Daoy (cell line): ENCODE measurements at regions not wholly inside any gene's neighbourhood (a gene's known extent, or its start where the extent isn't known, plus 50 kb on each side); places are given as distances from the start of the nearest gene placed in this dataset.
A peak's percentile ranks its signal among the peaks of the same experiment; 100 is the strongest.
"Not testable (repeated sequence)": the region's sequence is repeated elsewhere in the genome, so short reads cannot be mapped to it uniquely, and the experiment has no call there.

Experiments used
- DNase-seq: peaks from one replicate; pipeline ENCODE4 v3.0.0-alpha.2; 2015; ENCODE audit warnings: low read depth

DNA sequence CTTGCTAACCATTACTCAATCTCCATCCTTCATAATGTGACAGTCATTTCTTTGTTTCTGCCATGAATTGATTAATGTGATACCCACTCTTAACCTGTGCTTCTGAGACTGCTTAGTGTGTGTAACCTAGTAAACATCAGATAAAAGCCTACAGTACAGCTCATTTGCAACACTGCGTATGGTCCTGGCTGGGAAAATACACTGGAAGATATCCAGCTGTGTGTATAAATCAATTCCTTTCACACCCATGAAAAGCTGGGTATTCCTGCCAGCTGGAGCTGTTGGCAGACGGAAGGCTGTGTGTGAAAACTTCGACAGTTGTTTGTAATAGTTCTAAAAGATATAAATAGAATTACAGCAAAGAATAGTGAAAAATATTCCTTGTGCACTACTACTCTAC, 509.2 kb downstream of the FRK start:
- DNase-seq = no peak

DNA sequence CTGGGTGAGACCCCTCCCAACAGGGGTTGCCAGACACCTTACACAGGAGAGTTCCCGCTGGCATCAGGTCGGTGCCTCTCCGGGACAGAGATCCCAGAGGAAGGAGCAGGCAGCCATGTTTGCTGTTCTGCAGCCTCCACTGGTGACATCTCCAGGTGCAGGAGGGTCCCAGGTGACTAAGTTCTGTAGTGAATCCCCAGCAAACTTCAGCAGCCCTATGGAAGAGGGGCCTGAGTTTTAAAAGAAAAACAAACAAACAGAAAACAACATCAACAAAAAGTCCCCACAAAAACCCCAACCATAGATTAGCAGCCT, 515.1 kb downstream of the FRK start:
- DNase-seq = no peak

DNA sequence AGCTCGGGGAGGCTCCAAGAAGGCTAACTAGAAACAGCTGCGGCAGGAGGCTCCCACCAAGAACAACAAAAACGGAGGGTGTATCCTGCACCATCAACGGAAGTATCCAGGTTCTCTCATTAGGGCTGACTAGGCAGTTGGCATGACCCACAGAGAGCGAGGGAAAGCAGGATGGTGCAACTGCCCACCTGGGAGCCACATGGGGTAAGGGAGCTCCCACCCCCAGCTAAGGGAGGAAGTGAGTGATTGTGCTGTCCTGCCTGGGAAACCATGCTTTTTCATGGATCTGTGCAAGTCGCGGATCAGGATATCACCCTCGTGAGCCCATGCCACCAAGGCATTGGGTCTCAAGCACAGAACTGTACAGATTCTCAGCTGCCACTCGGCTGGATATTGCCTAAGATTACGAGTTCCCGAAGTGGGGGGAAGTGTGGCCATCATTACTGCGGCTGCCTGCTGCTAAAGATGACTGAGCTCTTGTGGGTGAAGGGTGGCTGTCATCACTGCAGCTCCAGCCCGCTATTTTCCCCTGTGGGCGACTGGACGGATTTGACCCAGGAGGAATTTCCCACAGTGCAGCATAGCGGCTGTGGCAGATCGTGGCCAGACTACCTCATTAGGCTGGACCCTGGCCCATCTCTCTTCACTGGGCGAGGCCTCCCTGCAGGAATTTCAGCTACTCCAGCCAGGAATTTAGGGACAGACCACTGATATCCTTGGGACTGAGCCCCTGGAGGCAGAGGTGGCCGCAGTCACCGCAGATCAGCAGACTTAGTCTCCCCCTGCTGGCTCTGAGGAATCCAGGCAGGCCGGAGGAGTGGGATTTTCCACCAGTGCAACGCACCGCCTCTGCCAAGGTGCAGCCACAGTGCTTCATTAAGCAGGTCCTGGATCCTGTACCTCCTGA, 515.7 kb downstream of the FRK start:
- DNase-seq = peak; percentile 17

DNA sequence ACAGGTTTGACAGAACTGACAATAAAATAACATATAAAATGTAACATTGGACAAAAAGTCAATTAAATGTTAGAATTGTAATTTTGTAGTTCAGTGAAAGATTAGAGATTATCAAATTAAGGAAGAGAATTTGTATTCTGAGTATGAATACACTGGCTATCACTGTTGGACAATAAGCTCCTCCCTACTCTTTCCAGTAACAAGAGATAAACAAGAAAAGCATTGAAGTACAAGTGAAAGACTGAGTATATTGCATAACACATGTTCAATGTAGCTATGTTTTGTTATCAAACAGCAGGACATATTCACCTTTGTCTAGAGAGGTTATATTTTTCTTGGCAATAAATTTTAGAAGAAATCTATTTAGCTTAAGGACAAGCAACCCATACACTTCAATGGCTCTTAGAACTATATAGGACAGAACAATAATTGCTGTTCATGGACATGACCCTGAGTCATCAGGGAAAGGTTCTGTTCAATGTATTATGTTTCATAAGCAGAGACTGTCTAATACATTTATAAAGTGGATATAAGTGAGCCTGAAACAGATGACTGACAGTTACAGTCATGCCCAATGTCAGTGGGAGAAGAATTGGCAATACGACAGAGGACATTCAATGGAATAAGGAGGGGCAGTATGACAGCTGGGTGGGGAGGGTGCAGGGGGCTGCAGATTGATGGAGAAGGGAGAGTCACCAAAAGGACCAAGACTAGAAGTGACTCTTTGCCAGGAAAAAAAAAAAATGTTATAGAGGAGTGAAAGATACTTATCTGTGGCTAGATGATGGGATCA, 520.4 kb downstream of the FRK start:
- no peak for DNase-seq

DNA sequence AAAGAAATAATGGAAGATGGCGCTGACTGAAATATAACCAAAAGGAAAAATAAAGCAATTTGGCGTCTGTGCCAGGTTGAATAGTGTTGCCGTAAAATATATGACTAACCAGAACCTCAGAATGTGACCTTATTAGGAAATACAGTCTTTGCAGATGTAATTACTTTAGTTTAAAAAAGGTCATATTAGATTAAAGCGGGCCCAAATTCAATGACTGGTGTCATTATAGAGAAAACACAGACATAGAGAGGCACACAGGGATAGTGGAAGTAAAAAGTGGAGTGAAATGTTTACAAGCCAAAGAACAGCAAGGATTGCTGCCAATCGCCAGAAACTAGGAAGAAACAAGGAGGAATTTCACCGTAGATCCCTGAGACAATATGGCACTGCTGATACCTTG, 521.2 kb downstream of the FRK start:
- DNase-seq = no peak

DNA sequence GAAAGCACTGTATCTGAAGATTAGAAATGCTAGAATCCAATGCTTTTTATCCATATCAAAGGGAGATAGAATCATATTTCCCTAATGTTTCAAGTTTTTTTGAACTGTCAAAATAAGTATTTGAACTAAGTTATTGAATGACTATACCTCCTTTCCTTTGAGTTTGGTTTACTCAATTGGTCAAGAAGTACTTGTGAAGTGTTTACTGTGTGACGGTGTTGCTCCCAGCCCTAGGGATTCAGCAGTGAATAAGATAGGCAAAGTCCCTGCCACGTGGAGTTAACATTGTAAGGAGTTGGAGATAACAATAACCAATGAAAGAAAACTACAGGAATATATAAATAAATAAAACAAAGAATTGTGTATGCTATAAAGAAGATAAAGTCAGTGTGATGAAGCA, 535.9 kb downstream of the FRK start:
- no peak for DNase-seq

DNA sequence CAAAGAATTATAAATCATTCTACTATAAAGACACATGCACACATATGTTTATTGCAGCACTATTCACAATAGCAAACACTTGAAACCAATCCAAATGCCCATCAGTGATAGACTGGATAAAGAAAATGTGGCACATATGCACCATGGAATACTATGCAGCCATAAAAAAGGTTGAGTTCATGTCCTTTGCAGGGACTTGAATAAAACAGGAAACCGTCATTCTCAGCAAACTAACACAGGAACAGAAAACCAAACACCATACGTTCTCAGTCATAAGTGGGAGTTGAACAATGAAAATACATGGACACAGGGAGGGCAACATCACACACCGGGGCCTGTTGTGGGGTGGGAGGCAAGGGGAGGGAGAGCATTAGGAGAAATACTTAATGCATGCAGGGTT, 538.9 kb downstream of the FRK start:
- not testable (repeated sequence) for DNase-seq

DNA sequence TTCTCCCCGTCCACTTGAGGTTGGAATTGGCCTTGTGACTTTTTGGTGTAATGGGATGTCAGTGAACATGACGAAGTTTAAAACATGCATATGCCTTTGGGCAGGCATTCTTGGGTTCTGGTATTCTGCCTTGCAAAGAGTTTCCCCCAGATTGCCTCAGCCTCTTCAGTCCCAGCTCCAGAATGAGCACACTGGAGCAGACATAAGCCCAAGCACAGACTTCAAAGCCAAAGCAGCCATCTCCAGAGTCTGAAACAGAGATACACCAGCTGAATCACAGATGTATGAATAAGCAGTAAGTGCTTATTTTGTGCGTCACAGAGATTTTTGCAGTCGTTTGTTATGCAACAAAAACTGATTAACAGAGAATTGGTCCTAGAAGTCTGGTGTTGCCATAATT, 546.0 kb downstream of the FRK start:
- no peak for DNase-seq

DNA sequence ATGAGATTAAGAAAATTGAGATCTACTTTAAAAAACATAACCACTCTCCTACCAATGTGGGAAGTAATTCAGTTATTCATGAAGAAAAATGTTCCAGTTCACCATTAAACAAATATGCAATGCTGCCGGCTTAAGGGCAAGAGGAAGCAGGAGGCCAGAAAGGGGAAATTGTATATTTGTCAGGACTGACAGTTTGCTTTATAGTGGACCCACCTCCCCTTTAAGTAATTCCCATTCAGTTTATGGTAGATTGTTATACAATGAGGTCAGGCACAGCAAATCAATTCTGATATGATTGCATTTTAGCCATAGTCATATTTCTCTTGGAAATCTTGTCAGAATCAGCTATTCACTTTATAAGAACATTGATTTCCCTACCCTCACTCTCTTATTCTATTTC, 547.8 kb downstream of the FRK start:
- DNase-seq = no peak

DNA sequence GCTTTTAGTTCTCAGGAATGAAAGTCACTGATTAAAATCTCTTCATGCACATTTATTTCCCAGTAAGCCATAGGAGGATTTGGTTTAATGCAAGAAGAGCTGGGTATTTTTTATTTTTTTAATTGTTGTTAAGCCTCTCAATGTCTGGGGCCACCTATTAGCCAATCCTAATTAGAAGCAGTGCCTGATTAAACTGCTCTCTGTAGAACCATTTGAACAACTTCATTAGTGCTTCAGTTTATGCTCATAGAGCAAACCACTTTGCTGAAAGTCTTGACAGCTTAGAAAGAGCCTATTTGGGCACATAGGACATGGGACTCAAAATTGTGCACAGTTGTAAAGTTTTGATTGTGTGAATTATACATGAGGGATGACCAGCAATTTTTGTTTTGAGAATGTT, 548.9 kb downstream of the FRK start:
- DNase-seq = no peak

DNA sequence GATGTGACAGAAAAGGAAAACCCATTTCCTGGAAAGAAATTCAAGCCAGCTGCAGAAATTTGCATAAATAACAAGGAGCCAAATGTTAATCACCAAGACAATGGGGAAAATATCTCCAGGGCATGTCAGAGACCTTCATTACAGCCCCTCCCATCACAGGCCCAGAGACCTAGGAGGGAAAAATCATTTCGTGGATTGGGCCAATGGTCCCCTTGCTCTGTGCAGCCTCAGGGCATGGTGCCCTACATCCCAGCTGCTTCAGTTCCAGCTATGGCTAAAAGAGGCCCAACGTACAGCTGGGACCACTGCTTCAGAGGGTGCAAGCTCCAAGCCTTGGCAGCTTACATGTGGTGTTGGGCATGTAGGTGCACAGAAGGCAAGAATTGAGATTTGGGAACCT, 558.3 kb downstream of the FRK start:
- DNase-seq = not testable (repeated sequence)

DNA sequence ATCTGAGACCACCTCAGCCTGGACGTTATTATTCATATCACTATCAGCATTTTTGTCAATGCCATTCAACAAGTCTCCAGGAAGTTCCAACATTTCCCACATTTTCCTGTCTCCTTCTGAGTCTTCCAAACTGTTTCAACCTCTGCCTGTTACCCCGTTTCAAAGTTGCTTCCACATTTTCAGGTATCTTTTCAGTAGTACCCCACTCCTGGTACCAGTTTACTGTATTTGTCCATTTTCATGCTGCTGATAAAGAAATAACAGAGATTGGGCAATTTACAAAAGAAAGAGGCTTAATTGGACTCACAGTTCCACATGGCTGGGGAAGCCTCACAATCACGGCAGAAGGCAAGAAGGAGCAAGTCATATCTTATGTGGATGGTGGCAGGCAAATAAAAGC, 565.5 kb downstream of the FRK start:
- DNase-seq = no peak

DNA sequence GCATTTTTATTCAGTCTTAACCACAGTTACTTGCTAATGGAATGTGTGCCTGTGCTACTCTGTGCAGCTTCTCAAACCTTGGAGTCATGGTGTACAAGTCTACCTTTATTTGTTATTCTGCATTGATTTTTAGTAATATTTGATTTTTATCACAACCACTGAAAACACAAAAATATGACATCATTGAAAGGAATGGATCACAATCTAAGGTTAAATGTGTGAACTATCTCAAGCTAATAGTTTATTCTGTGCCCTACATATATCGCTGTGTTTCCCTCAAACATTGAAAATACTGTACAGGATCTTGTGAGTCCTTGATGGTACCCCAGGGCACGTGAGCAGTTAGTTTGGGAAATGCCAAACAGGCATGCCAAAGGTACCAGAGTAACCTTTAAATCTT, 573.4 kb downstream of the FRK start:
- DNase-seq = no peak

DNA sequence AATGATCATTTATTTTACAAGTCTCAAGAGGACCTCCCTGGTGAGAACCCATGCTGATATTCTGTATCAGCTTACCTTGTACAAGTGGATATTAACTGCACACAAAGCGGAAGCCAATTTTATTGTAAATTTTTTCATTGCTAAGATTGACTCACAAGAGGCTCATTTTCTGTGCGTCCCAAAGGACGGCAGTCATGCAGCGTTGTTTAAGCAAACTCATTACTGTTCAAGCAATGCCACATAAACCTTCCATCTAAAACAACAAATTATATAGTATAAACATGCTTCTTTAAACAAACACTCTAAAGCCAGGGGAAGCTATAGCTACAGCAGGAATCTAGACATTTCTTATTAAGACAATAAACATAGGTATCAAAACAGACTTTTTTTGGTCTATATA, 575.3 kb downstream of the FRK start:
- DNase-seq = no peak

DNA sequence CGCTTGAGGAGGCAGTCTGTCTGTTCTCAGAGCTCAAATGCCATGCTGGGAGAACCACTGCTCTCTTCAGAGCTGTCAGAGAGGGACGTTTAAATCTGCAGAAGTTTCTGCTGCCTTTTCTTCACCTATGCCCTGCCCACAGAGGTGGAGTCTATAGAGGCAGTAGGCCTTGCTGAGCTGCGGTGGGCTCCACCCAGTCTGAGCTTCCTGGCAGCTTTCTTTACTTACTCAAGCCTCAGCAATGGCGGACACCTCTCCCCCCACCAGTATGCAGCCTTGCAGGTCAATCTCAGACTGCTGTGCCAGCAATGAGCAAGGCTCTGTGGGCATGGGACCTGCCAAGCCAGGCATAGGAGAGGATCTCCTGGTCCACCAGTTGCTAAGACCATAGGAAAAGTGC, 580.1 kb downstream of the FRK start:
- not testable (repeated sequence) for DNase-seq

DNA sequence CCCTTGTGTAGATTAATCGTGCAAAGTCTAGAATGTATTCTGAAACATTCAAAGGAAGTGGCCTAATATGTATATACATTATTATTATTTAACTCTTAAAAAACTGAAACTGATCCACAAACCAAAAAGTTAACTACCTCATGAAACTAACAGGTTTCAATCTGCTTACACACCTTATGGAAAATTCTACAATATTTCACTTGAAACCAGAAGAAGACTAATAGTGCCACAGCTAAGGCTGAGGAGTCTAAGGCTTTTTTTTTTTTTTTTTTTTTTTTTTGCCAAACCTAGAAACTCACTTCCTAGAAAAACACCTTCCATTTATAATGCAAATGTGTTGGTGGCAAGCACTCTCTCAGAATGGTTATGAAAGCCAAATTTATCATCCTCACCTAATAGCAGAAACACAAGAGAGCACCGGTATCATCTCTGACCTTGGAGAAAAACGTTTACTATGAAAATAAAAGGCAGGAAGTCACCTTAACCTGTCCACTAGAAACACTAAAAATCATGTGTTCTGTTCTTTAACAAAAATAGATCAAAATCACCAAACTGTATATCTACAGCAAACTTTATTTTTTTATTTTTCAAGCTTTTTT, 586.1 kb downstream of the FRK start:
- DNase-seq = no peak

DNA sequence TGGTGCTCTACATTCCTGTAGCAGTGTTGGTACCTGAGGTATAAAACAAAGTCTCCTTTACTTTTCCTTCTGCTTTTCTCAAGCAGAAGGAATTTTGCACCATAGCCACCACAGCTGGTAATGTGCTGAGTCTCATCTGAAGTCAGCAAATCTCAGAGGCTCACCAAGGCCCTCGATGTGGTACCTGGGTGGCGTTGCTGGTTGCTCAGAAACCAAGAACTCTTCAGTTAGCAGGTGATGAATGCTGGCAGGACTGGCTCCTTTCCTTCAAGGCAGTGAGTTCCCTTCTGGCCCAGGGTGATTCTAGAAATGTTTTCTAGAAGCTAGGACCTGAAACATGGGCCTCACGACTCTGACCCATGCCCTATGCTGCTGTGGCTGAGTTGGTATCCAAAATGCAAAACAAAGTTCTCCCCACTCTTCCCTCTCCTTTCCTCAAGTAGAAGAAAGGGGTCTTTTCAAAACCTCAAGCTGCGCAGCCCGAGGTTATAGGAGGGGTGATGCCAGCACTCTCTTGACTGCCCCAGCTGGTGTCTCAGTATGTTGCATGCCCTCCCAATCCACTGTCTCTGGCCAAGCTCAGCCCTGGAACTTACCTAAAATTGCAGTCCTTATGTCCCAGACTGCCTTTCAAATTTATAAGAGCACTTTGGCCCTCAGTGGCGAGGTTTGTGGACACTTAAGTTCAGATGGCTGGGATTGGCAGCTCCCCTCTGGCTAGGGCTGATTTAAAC, 592.3 kb downstream of the FRK start:
- DNase-seq = no peak

DNA sequence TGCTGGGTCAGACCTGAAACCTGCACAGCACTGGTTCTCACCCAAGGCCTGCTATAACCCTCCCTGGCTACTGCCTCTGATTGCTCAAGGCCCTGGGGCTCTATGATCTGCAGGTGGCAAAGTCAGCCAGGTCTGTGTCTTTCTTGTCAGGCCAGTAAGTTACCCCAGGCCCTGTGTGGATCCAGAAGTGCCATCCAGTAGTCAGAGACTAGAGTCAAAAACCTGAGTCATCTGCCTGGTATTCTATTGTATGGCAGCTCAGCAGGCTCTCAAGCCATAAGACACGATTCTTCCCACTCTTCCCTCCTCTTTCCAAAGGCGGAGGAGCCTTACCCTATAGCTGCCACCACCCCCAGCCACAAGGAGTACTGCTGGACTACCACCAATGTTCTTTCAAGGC, 593.0 kb downstream of the FRK start:
- DNase-seq = no peak

DNA sequence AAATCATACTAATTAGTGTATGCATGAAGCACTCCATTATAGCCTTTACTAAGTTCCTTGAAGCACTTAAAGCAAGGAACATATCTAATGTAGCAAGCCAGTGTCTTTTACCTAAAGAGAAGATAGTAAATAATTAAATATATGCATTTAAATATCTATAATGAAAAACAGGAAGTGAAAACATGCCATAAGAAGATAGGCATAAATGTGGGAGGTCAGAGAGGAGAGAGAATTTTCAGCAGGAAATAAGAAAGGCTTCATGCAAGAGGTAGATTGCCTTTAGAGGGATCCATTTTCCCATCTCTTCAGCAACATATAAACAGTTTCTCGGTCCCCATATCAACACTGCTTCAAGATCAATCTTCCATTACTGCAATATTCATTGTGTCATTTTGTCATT, 599.8 kb downstream of the FRK start:
- no peak for DNase-seq

DNA sequence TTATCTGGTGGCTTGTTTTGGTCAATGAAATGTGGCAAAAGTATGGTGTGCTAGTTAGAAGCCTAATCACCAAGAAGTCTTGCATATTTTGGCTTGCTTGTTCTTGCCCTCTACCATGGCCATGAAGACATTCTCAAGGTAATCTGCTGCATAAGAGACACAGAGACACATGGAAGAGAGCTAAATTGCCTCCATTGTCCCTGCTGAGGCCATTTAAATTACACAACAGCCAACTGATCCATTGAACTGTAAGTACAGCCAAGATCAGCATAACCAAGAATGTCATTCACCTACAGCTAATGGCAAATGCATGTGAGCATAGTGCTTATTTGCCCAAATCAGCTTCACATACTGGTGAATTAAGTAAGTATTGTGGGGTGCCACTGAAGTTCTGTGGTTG, 603.8 kb downstream of the FRK start:
- DNase-seq = no peak

DNA sequence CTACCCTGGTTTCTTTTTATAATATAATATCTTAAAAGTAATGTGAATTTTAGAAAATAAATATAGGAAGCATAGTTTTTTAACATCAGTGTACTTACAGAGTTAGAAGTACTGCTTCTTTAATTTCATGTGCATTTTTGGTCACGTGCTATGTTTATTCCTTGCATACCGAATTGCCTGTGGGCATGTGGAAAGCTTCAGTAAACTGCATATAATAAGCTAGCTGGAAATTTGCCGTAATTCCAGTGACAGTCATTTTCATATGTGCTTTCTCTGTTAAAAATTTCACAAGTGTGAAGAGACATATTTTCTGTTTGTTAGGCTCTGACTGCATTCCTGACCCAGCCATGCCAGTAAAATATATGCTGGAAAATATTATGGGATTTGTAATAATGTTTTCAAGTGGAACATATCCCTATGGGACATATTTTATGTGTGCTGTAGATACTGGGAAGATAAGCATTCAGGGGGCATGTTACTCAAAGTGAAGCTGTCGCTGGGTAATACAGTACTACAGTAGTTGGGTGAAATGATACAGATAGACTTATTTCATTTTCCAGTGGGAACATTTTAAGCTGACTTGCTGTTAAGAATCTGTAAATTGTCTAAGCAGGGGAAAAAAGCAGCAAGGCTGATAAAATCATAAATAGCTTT, 616.7 kb downstream of the FRK start:
- no peak for DNase-seq

DNA sequence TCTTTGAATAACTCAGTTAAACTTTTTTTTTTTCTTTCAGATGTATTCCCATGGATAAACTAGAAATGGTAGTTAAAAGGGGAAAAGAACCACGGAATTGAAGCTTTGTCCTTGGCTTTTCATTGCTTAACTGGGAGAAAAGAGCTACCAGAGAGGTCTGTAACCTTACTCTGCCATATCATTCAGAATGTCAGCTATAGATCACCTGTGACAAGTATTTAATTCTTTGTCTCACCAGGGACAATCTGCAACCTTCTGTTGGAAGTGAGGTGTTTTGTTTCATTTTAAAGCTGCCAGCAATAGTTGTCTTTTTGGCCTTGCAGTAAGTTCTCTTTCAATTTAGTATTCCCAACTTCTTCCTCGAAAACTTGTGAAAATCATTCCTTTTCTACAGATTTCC, 618.4 kb downstream of the FRK start:
- DNase-seq = no peak
